Ishikawa (cell line): ENCODE measurements at regions not wholly inside any gene's neighbourhood (a gene's known extent, or its start where the extent isn't known, plus 50 kb on each side); places are given as distances from the start of the nearest gene placed in this dataset.

Experiments used
- CEBPB ChIP-seq: IDR thresholded peaks from 2 replicates; pipeline ENCODE4 v1.6.1; 2012
- CREB1 ChIP-seq: IDR thresholded peaks from 2 replicates; pipeline ENCODE4 v1.6.1; 2012; ENCODE audit warnings: low read depth
- EGR1 ChIP-seq: IDR thresholded peaks from 2 replicates; pipeline ENCODE4 v1.6.1; 2012
- EP300 ChIP-seq: IDR thresholded peaks from 2 replicates; pipeline ENCODE4 v1.6.1; 2012; ENCODE audit warnings: borderline replicate concordance
- RAD21 ChIP-seq: IDR thresholded peaks from 2 replicates; pipeline ENCODE4 v1.6.1; 2012; ENCODE audit warnings: low read depth
- TAF1 ChIP-seq: IDR thresholded peaks from 2 replicates; pipeline ENCODE4 v1.6.1; 2012; ENCODE audit warnings: low read depth, mild to moderate bottlenecking
- TF ChIP-seq, protein P1 (sequence below): IDR thresholded peaks from 2 replicates; pipeline ENCODE4 v1.6.1; 2012; ENCODE audit warnings: low read depth, mild to moderate bottlenecking

GRCh38 chr22:34834059-34834458 is 231.9 kb upstream of the ISX start:
- TF ChIP-seq EP300 (no peak), EGR1 (no peak), RAD21 (no peak), CREB1 (no peak), TAF1 (no peak), CEBPB (no peak)
- TF ChIP-seq, protein P1, sequence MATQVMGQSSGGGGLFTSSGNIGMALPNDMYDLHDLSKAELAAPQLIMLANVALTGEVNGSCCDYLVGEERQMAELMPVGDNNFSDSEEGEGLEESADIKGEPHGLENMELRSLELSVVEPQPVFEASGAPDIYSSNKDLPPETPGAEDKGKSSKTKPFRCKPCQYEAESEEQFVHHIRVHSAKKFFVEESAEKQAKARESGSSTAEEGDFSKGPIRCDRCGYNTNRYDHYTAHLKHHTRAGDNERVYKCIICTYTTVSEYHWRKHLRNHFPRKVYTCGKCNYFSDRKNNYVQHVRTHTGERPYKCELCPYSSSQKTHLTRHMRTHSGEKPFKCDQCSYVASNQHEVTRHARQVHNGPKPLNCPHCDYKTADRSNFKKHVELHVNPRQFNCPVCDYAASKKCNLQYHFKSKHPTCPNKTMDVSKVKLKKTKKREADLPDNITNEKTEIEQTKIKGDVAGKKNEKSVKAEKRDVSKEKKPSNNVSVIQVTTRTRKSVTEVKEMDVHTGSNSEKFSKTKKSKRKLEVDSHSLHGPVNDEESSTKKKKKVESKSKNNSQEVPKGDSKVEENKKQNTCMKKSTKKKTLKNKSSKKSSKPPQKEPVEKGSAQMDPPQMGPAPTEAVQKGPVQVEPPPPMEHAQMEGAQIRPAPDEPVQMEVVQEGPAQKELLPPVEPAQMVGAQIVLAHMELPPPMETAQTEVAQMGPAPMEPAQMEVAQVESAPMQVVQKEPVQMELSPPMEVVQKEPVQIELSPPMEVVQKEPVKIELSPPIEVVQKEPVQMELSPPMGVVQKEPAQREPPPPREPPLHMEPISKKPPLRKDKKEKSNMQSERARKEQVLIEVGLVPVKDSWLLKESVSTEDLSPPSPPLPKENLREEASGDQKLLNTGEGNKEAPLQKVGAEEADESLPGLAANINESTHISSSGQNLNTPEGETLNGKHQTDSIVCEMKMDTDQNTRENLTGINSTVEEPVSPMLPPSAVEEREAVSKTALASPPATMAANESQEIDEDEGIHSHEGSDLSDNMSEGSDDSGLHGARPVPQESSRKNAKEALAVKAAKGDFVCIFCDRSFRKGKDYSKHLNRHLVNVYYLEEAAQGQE = no peak
